NCI-H774 (cell line): ENCODE measurements at regions not wholly inside any gene's neighbourhood (a gene's known extent, or its start where the extent isn't known, plus 50 kb on each side); places are given as distances from the start of the nearest gene placed in this dataset.

Experiments
- DNase-seq: peaks from one replicate; lab custom pipeline; 2025; lab: John Stamatoyannopoulos, UW

DNA sequence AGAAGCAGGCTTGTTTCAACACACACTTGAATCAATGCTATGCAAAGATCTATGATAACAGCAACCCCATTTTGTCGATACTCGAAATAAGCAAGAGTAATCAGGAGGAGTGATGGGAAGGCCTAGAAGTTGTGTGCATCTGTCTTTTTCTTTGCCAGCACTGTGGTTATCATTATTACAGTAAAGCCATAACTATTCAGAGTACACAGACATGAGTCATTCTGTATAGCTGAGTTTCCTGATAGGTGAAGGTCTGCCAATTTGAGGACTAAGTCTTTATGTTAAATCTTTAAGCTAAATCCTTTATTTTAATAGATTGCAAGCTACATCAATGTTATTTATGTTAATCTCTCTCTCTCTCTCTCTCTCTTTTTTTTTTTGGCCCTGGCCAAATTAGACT, 1344.4 kb upstream of the CELF4 start:
- no peak for DNase-seq

DNA sequence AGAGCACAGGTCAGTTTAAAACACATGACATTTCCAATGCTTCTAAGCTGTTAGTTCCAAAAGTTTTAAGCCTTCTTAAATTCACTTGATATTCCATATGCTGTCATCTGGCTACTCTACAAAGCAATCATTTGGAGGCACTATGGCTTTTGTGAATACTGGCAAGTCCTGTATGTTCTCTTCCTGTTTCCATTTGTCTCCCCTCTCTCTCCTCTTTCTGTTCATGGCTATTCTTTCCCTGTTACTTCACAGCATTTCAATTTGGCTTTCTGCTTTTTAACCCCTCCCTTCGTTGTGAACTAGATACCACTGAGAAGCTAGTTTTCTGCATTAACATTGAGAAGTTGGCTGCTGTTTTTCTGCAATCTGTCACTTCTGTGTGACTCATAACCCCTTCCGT, 1337.2 kb upstream of the CELF4 start:
- DNase-seq = no peak

- DNase-seq = no peak
These were observed 1334.8 kb upstream of the CELF4 start for GRCh38 chr18:38900445-38900844.

- no peak for DNase-seq
These were observed 1334.4 kb upstream of the CELF4 start for GRCh38 chr18:38900031-38900430.

- no peak for DNase-seq
These were observed 1333.7 kb upstream of the CELF4 start for GRCh38 chr18:38899252-38899651.

DNA sequence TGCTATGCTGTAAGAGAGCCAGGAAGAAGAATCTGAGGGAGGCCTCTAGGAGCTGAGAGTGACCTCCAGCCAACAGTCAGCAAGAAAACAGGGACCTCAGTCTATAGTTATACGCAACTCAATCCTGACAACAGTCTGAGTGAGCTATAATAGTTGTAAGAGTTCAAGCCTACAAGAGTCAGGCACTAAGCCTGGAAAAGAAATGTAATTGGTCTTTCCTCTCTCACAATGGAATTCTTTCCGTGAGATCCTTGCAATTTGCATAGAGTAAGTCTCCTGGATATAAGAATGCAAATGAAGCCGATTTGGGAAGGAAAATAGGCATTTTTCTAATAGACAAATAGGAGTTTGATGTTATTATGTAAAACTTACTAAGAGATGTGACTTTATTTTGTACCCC, 1332.6 kb upstream of the CELF4 start:
- no peak for DNase-seq

DNA sequence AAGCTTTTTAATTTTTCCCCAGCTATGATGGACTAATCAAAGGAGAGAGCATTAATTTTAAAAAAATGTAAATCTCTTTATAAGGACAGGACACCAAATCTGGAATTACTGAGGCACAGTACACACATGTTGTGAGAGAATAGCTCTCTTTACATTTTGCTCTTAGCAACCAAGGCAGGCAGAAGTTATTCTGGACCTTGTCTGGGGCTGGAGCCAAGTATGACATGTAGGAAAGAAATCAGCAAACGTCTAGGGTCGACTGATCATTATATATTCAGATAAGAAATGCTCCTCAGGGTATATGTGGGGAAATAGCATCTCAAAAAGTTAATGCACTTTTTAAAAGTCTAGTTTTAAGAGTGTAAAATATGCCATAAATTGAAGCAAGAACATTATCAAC, 1330.0 kb upstream of the CELF4 start:
- no peak for DNase-seq

DNA sequence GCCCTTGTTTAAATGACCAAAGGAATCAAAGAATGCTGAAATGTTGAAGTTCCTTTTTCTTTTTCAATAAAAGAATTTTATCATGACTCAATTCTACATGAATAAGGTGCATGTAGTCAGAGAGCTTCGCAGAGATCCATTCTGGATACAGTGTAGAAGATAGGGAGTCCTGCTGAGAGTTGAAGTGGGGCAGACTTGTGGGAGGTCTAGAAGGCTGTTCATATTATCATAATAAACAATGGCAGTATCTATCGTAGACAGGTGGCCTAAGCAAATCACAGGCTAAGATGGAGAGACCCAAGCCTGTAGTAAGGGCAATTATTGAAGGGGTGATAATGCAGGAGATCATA, 1322.0 kb upstream of the CELF4 start:
- no peak for DNase-seq

DNA sequence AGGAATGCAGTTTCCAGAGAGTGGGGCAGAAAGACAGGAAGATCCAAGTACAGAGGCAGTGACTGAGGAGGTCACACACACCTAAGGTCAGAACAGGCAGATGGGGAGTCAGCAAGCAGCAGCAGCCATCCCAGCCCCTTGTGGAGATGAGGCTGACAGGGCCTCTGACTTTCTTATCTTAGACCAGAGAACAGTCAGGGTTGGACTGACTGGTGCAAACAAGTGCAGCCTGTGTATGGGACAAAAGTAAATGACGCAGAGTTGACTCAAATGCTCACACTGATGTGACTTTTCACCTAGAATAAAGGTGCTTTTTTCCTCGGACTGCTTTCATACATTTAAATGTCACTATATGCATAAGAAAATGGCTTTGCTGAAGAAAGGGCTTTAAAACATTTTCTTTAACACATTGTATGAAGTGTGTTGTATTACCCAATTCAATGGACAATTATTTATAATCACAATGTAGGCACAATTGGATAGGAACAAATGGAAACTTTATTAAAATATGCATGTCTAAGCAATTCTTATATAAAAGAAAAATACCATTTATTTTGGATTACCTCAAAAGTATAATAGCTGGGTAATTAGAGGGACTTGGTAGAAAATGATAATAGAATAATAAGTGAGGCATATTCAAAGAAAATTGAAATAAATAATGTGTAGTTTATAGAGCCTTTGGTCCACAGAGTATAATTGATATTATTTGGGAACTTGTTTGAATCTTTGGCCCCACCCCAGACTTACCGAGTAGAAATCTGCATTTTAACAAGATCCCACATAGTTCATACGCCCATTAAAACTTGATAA, 1321.5 kb upstream of the CELF4 start:
- no peak for DNase-seq

- no peak for DNase-seq
These were observed 1320.6 kb upstream of the CELF4 start for GRCh38 chr18:38886235-38886634.

GRCh38 chr18:38884050-38884449, 1318.5 kb upstream of the CELF4 start:
- DNase-seq = no peak

GRCh38 chr18:38883111-38883510, 1317.5 kb upstream of the CELF4 start:
- DNase-seq = no peak

- DNase-seq = no peak
These were observed 1314.3 kb upstream of the CELF4 start for GRCh38 chr18:38879871-38880270.

DNA sequence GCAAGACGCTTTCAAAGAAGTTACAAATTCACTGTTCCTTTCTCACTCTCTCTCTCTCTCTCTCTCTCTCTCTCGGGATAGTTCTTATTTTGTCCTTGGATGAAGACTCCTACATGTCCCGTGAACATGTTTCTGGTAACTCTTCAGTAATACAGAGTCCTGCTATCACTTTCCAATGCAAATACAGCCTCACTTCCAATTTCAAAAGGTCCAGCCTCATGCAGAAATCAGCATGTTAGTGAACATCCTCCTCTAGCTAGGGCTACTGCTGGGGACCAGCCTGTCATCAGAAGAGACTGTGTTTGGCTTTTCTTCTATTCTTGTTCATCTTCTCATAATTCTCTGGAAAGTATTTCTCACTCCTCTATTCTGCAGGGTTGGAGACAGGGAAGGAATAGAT, 1306.7 kb upstream of the CELF4 start:
- no peak for DNase-seq

DNA sequence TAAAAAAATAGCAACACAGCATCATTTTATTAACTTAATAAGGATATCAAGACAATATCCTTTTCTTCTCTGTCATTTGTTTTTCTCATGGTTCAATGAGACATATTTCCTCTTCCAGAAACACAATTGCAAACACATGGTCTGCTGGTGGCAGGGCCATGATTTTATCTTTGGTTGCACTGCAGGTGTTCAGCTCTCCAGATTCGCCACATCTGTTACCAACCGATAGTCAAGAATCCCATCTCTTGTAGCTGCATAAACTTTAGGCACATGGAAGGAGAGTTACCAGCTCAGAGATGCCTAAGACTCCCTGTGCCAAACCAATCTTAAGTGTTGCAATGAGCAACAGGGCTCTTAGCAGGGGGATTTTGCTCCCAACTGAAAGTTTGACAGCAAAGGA, 1303.2 kb upstream of the CELF4 start:
- no peak for DNase-seq

GRCh38 chr18:38867680-38868079, 1302.1 kb upstream of the CELF4 start:
- no peak for DNase-seq

DNA sequence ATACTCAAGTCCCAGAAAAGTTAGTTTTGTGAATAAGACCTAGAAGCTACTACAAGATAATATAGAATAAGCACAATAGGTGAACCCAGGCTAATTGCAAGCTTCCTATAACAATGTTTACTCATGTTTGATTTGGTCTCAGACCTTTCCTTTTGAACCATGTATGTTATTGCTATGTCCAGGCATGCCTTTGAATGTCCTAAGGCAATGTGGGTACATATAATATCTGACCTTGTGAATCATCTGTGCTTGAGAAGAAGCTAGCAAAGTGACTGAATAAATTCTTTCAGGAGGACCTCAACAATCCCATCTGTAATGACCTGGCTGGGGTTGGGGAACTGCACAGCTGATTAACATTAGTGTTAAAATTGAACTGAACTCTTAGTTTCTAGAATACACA, 1285.9 kb upstream of the CELF4 start:
- DNase-seq = no peak

DNA sequence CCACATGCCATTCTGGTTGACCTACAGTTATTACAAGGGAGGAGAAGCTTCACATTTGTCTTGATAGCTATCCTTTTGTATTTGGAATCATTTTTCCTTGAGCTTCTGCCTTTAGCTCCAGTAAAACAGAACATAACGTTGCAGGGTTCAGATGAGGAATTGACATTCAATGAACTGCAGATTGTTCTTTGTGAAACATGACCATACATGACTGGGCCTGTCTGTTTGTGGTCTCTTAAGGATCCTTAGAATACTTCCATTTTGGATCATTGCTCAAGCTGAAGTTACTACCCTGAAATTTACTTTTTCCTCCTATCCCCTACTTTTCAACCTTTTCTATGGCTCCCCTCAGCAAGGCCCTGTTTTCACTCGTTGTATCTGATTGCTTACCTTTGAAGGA, 1281.7 kb upstream of the CELF4 start:
- no peak for DNase-seq

DNA sequence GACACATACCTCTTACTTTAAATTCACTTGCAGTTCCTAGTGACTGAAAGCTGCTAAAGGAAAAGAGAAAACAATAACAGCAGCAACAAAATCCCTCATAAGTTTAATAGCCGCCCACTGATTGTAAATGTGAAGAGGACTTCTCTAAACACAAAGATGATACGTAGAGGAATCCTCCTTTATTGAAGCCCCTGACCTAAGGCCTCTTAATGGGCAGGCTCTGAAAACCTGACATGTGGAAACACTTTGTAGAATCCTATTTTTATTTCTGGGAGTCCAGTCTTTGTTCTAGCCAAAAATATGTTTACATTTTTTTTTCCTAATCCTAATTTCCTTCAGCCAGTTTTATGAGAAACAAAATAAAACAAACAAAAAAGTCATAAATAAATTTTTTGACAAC, 1277.7 kb upstream of the CELF4 start:
- DNase-seq = no peak

- DNase-seq = no peak
These were observed 1260.6 kb upstream of the CELF4 start for GRCh38 chr18:38826247-38826646.

DNA sequence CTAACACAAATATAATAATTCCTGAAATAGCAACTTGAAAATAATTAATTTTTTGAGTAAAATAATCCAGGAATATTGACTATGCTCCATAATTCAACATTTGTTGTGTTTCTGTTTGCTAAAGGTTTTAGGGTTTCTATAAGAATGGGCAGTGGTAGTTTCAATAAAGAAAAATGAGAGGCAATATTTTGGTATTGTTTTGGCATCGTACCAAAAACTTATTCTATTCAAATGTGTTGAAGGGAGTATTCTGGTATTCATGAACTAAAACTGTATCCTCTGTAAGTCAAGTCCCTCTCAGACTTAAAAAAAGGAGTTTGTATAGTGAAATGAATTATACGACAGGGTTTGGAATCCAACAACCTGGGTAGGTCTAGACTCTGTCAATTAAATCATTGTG, 1245.6 kb upstream of the CELF4 start:
- no peak for DNase-seq

DNA sequence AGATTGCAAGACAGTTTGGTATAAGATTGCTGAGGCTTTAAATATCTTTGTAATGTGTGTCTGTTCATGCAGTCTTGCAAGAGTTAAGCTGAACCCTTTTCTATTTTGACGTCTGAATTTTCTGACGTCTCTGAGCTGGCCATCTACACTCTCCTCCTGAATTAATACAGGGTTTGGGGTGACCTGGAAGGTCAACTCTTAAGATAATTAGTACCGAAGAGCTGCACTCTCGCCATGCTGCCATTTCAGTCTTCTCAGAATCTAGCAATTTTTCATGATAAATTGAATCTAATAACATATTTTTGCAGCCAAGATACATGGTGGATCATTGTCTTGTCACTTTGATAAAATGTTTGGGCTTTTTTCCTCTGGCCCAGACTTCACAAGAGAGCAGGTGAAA, 1245.2 kb upstream of the CELF4 start:
- no peak for DNase-seq

- DNase-seq = no peak
These were observed 1242.3 kb upstream of the CELF4 start for GRCh38 chr18:38807915-38808314.

- no peak for DNase-seq
These were observed 1239.7 kb upstream of the CELF4 start for GRCh38 chr18:38805256-38805655.

DNA sequence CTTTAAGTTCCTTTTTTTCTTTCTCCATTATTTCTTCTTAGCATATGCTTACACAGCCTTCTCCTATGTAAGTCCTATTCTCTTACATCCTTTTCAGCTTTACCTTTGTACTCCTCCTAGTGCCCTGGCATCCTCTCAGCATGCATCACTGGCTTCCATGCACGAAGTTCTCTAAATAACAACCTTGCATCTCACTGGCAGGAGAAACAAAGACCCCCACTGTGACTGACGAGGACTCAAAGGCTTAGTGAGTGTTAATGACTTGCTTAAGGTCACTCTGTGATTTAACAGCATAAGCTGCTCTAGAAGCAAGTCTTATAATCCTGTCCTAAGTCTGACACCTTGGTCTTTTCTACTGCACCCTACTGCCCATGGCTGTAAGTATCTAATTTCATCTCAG, 1236.0 kb upstream of the CELF4 start:
- DNase-seq = no peak
